ENCODE measurements at regions not wholly inside any gene's neighbourhood (a gene's known extent, or its start where the extent isn't known, plus 50 kb on each side); places are given as distances from the start of the nearest gene placed in this dataset.

- TF ChIP-seq CHD7 (IDR thresholded peaks at IDR 0.05; ENCODE audit: insufficient replicate concordance, low read length) = no peak
- no peak for TF ChIP-seq RFX5 (IDR thresholded peaks at IDR 0.05; ENCODE audit: borderline replicate concordance, low read depth, low read length)
- no peak for TF ChIP-seq GTF2F1 (IDR thresholded peaks at IDR 0.05; ENCODE audit: borderline replicate concordance, low read depth, low read length)
- TF ChIP-seq CTCF (IDR thresholded peaks at IDR 0.05; ENCODE audit: control extremely low read depth in 1 of 3, insufficient read depth in 1 of 3, low read depth in 1 of 3, low read length in 3 of 3) = no peak
- no peak for TF ChIP-seq JUND (IDR thresholded peaks at IDR 0.05; ENCODE audit: low read length)
- TF ChIP-seq FOSL1 (IDR thresholded peaks at IDR 0.05; ENCODE audit: insufficient read depth, low read depth, low read length) = no peak
- no peak for TF ChIP-seq RBBP5 (IDR thresholded peaks at IDR 0.05; ENCODE audit: borderline replicate concordance, low read depth, low read length)
- TF ChIP-seq, protein P1, sequence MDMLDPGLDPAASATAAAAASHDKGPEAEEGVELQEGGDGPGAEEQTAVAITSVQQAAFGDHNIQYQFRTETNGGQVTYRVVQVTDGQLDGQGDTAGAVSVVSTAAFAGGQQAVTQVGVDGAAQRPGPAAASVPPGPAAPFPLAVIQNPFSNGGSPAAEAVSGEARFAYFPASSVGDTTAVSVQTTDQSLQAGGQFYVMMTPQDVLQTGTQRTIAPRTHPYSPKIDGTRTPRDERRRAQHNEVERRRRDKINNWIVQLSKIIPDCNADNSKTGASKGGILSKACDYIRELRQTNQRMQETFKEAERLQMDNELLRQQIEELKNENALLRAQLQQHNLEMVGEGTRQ (IDR thresholded peaks at IDR 0.05; ENCODE audit: low read length) = no peak
These were observed 1148.5 kb downstream of the IGSF11 start (continued) for GRCh38 chr3:117886147-117886546.
